Kidney (tissue), 13 donors: ENCODE measurements at regions not wholly inside any gene's neighbourhood (a gene's known extent, or its start where the extent isn't known, plus 50 kb on each side); places are given as distances from the start of the nearest gene placed in this dataset.

Experiments used
- DNase-seq, 5 donors: peaks; one replicate each; pipeline ENCODE4 v3.0.0-alpha.2; 2013 to 2020
- FAIRE-seq: peaks from 2 replicates; lab custom pipeline; 2012; peaks lifted over from hg19 to GRCh38; lab: Jason Lieb, UNC
- H3K27ac ChIP-seq, 2 donors: one replicate each; pipeline ENCODE4 v1.7.0; 2013; ENCODE audit warnings: low read depth in 2 of 2, low read length in 2 of 2, inconsistent platforms in 1 of 2
- H3K27me3 ChIP-seq: one replicate; pipeline ENCODE4 v1.7.1; 2013; ENCODE audit warnings: low read length, inconsistent platforms; ENCODE audit not compliant: control insufficient read depth, insufficient read depth
- H3K36me3 ChIP-seq, 3 donors: one replicate each; pipeline versions ENCODE4 v1.7.0 to v1.7.1; 2013; ENCODE audit warnings: low read length in 3 of 3, control low read depth in 1 of 3, inconsistent platforms in 1 of 3; ENCODE audit not compliant: insufficient read depth in 3 of 3, control insufficient read depth in 2 of 3
- H3K4me1 ChIP-seq, 3 donors: one replicate each; pipeline versions ENCODE4 v1.7.0 to v1.7.1; 2013; ENCODE audit warnings: low read length in 3 of 3, inconsistent platforms in 1 of 3, low read depth in 1 of 3; ENCODE audit not compliant: control insufficient read depth in 2 of 3, insufficient read depth in 2 of 3
- H3K4me3 ChIP-seq, 3 donors: one replicate each; pipeline versions ENCODE4 v1.7.0 to v1.8.1; 2013; ENCODE audit warnings: low read length in 3 of 3, control low read depth in 1 of 3, inconsistent platforms in 1 of 3
- H3K9ac ChIP-seq, 3 donors: one replicate each; pipeline versions ENCODE4 v1.7.0 to v1.7.1; 2013; ENCODE audit warnings: low read length in 3 of 3, control low read depth in 1 of 3, inconsistent platforms in 1 of 3
- H3K9me3 ChIP-seq, 3 donors: one replicate each; pipeline versions ENCODE4 v1.7.0 to v1.7.1; 2013; ENCODE audit warnings: low read length in 3 of 3, control low read depth in 1 of 3, inconsistent platforms in 1 of 3; ENCODE audit not compliant: control insufficient read depth in 2 of 3, insufficient read depth in 1 of 3
- intact Hi-C: fragments of 100-400 bp; cut with DNase I; formaldehyde crosslinking; loops from one replicate; pipeline ENCODE4 v1.11.1; 2022
- TF ChIP-seq, protein P1 (sequence below): IDR thresholded peaks from 3 replicates; pipeline ENCODE4 v1.5.1; 2012; ENCODE audit warnings: mild to moderate bottlenecking, moderate library complexity, borderline replicate concordance; ENCODE audit not compliant: insufficient read depth; ENCODE audit errors: extremely low read depth
- donor health status: control.
- donor health status: control.
- donor health status: control.
- donor health status: control.
- donor health status: control.
- donor health status: DM: yes; HTN: yes; CAD: no.
- donor health status: Normal renal cell carcinoma (clear cell type).

DNA sequence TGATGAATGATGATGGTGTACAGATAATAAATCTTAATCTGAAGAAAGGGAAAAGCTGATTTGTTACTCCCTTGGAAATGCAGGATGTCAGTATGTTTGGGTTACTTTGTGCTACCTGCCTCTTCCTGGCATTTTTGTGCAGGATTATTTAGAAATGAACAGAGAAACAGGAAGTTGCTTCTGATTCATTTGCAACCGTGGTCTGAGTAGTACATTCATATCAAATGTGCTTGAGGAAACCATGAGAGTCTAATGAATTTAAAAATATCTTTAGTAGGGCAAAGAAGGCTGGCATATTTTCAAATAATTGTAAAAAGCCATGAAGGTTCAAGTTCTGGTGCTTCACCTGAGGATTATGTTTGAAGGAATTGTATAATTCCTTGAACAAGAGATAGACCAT is 391.6 kb downstream of the TMEM161B start:
- Histone ChIP-seq H3K4me3 (no peak overlapping the region), H3K9me3 (peaks cover 0 to 5% (median 2%) of the 10 kb centered on the region in 3 donors), H3K9ac (no peak overlapping the region), H3K36me3 (no peaks in the 10 kb centered on the region), H3K4me1 (no peaks in the 10 kb centered on the region), H3K27ac (no peak overlapping the region), H3K27me3 (no peaks in the 10 kb centered on the region)
- DNase-seq: no peak
- FAIRE-seq: no peak
- TF ChIP-seq, protein P1, sequence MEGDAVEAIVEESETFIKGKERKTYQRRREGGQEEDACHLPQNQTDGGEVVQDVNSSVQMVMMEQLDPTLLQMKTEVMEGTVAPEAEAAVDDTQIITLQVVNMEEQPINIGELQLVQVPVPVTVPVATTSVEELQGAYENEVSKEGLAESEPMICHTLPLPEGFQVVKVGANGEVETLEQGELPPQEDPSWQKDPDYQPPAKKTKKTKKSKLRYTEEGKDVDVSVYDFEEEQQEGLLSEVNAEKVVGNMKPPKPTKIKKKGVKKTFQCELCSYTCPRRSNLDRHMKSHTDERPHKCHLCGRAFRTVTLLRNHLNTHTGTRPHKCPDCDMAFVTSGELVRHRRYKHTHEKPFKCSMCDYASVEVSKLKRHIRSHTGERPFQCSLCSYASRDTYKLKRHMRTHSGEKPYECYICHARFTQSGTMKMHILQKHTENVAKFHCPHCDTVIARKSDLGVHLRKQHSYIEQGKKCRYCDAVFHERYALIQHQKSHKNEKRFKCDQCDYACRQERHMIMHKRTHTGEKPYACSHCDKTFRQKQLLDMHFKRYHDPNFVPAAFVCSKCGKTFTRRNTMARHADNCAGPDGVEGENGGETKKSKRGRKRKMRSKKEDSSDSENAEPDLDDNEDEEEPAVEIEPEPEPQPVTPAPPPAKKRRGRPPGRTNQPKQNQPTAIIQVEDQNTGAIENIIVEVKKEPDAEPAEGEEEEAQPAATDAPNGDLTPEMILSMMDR: no peak
- intact Hi-C loops: no loop called here

DNA sequence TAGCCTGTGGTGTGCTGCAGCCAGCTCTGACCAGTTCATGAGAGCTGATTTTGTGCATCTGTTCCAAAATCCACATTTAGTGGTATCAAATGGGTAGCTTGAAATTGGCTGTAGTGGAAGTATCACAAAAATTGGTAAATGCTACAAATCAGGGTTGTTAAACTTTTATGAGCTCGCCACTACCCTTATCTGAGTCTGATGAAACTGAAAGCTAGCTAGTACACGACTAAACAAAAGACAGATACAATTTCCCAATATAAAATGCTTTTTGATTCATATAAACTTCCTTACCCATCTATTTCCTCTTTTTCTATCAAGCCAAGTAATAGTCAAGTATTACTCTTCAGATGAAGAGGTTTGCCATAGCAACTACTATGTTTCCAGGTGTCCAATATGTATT is 392.0 kb downstream of the TMEM161B start:
- Histone ChIP-seq H3K4me3 (no peak overlapping the region), H3K36me3 (no peaks in the 10 kb centered on the region), H3K27me3 (no peaks in the 10 kb centered on the region), H3K9me3 (peaks cover 0 to 5% (median 2%) of the 10 kb centered on the region in 3 donors), H3K4me1 (no peaks in the 10 kb centered on the region), H3K9ac (no peak overlapping the region), H3K27ac (no peak overlapping the region)
- intact Hi-C loops: no loop called here
- FAIRE-seq (no peak), DNase-seq (no peak)
- TF ChIP-seq, protein P1: no peak

DNA sequence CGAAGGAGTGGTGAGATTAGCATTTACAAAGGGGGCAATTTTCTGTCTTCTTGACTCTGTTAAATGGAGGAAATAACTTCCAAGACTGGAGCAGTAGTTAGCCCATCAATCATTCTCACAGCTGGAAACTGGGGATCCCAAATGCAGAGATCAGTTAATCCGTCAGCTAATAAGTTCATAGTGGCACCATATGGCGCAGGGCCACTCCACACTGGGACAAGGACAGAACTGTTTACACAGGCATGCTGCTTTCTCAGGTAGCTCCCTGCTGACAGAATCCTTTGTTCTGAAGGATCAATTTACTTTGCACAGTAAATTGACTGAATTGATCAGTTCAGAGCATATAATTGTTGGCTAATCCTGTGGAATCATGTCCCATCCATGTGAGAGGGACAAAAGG is 395.7 kb downstream of the TMEM161B start:
- no peaks in the 10 kb centered on the region for H3K27me3 ChIP-seq
- no peak overlapping the region for H3K9ac ChIP-seq
- TF ChIP-seq, protein P1: no peak
- H3K27ac ChIP-seq: no peak overlapping the region
- intact Hi-C loops: no loop called here
- H3K36me3 ChIP-seq: no peaks in the 10 kb centered on the region
- FAIRE-seq (no peak), DNase-seq (peak in 1 of 5 donors; percentile 12)
- no peak overlapping the region for H3K4me3 ChIP-seq
- H3K9me3 ChIP-seq: no peaks in the 10 kb centered on the region
- H3K4me1 ChIP-seq: no peaks in the 10 kb centered on the region

DNA sequence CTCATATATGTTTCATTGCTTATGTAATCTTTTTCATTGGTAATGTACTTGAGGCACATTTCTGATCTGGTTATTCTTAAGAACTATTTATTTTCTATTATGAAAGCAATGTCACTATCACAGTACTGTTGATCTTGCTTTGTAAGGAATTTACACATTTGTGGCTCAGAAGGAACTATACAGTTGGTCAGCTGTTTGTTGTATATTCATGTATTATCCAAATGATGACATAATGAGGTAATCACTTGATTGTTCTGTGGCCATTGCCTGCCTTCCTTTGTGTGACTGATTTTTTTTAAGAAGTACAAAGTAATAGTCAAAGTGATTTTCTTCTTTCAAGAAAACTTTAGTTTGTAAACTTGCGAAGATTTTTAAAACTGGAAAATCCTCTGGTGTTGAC is 399.9 kb downstream of the TMEM161B start:
- TF ChIP-seq, protein P1: no peak
- Histone ChIP-seq H3K4me3 (no peak overlapping the region), H3K9ac (no peak overlapping the region), H3K9me3 (no peaks in the 10 kb centered on the region), H3K36me3 (no peaks in the 10 kb centered on the region), H3K27me3 (no peaks in the 10 kb centered on the region), H3K4me1 (no peaks in the 10 kb centered on the region), H3K27ac (no peak overlapping the region)
- intact Hi-C loops: no loop called here
- FAIRE-seq (no peak), DNase-seq (no peak)
